Testis (tissue), 2 donors: ENCODE measurements at regions not wholly inside any gene's neighbourhood (a gene's known extent, or its start where the extent isn't known, plus 50 kb on each side); places are given as distances from the start of the nearest gene placed in this dataset.

Experiments
- POLR2A ChIP-seq: fragments of 450-650 bp; IDR thresholded peaks from one replicate; pipeline ENCODE4 v1.6.1; 2017; ENCODE audit warnings: antibody characterized with exemption, mild to moderate bottlenecking, moderate library complexity
- TF ChIP-seq, protein P1 (sequence below), 3 experiments: fragments of 450-650 bp in 2 of 3; fragments of 200-600 bp in 1 of 3; sonication (generic) in 1 of 3; IDR thresholded peaks; one replicate each; pipeline ENCODE4 v1.5.1; 2016 to 2019; ENCODE audit warnings: antibody characterized with exemption in 3 of 3, mild to moderate bottlenecking in 2 of 3, moderate library complexity in 1 of 3

DNA sequence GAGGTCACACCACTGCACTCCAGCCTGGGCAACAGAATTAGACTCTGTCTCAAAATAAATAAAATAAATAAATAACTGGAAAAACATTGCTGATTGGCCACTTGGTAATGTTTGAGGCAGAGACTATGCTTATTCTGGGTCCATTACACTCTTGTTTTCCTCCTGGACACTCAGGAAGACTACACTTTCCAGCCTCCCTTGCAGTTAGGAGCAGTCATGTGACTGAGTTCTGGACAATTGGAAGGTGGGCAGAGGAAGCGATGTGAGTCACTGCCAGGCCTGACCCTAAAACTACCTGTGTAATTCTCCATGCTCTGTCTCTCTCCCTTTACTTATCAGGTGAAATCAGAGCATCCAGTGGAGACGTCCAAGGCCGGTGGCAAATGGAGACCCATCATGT lies 74.4 kb downstream of the VCPKMT start:
- TF ChIP-seq, protein P1, sequence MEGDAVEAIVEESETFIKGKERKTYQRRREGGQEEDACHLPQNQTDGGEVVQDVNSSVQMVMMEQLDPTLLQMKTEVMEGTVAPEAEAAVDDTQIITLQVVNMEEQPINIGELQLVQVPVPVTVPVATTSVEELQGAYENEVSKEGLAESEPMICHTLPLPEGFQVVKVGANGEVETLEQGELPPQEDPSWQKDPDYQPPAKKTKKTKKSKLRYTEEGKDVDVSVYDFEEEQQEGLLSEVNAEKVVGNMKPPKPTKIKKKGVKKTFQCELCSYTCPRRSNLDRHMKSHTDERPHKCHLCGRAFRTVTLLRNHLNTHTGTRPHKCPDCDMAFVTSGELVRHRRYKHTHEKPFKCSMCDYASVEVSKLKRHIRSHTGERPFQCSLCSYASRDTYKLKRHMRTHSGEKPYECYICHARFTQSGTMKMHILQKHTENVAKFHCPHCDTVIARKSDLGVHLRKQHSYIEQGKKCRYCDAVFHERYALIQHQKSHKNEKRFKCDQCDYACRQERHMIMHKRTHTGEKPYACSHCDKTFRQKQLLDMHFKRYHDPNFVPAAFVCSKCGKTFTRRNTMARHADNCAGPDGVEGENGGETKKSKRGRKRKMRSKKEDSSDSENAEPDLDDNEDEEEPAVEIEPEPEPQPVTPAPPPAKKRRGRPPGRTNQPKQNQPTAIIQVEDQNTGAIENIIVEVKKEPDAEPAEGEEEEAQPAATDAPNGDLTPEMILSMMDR (IDR thresholded peaks at IDR 0.05) = no peak
- TF ChIP-seq POLR2A = no peak
